ENCODE measurements at regions not wholly inside any gene's neighbourhood (a gene's known extent, or its start where the extent isn't known, plus 50 kb on each side); places are given as distances from the start of the nearest gene placed in this dataset.

DNA sequence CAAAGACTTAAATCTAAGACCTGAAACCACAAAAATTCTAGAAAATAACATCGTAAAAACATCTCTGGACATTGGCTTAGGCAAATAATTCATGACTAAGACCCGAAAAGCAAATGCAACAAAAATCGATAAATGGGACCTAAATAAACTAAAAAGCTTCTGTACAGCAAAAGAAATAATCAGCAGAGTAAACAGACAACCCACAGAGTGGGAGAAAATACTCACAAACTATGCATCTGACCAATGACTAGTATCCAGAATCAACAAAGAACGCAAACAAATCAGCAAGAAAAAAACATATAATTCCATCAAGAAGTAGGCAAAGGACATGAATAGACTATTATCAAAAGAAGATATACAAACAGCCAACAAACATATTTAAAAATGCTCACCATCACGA is 749.4 kb downstream of the PLOD2 start:
- TF ChIP-seq, protein P1, sequence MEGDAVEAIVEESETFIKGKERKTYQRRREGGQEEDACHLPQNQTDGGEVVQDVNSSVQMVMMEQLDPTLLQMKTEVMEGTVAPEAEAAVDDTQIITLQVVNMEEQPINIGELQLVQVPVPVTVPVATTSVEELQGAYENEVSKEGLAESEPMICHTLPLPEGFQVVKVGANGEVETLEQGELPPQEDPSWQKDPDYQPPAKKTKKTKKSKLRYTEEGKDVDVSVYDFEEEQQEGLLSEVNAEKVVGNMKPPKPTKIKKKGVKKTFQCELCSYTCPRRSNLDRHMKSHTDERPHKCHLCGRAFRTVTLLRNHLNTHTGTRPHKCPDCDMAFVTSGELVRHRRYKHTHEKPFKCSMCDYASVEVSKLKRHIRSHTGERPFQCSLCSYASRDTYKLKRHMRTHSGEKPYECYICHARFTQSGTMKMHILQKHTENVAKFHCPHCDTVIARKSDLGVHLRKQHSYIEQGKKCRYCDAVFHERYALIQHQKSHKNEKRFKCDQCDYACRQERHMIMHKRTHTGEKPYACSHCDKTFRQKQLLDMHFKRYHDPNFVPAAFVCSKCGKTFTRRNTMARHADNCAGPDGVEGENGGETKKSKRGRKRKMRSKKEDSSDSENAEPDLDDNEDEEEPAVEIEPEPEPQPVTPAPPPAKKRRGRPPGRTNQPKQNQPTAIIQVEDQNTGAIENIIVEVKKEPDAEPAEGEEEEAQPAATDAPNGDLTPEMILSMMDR (IDR thresholded peaks at IDR 0.05): no peak
- no peak for TF ChIP-seq POLR2A (IDR thresholded peaks at IDR 0.05)

Data from tibial nerve (tissue), 3 donors.